Activated CD4-positive, alpha-beta T cell treated with anti-CD3 and anti-CD28 coated beads, Interleukin-2, Interleukin-6, amounts not matched to agents 100 ng/mL and 50 ng/mL, durations not matched to agents 16 hours and 8 hours (primary cell): ENCODE measurements at regions not wholly inside any gene's neighbourhood (a gene's known extent, or its start where the extent isn't known, plus 50 kb on each side); places are given as distances from the start of the nearest gene placed in this dataset.

ENCODE experiments used
- DNase-seq: peaks from one replicate; pipeline ENCODE4 v3.0.0-alpha.2; 2020

GRCh38 chr3:185306286-185306685, 52.4 kb upstream of the EHHADH start:
- peak; percentile 16 for DNase-seq

- DNase-seq: no peak
Measured at GRCh38 chr3:185306847-185307246, 53.0 kb upstream of the EHHADH start.

GRCh38 chr3:185308126-185308754, 54.4 kb upstream of the EHHADH start:
- peak; percentile 75 for DNase-seq

- no peak for DNase-seq
Measured at GRCh38 chr3:185309302-185309701, 53.6 kb upstream of the MAP3K13 start.

- no peak for DNase-seq
Measured at GRCh38 chr3:185309795-185310194, 53.1 kb upstream of the MAP3K13 start.

GRCh38 chr3:185311991-185312390, 50.9 kb upstream of the MAP3K13 start:
- no peak for DNase-seq
